ENCODE measurements at regions not wholly inside any gene's neighbourhood (a gene's known extent, or its start where the extent isn't known, plus 50 kb on each side); places are given as distances from the start of the nearest gene placed in this dataset.
"Not testable (repeated sequence)": the region's sequence is repeated elsewhere in the genome, so short reads cannot be mapped to it uniquely, and the experiment has no call there.

GRCh38 chr21:15119486-15119885 lies 54.7 kb upstream of the NRIP1 start:
- no peak for DNase-seq (ENCODE audit: low read depth)

- no peak for DNase-seq (ENCODE audit: low read depth)
Observed at GRCh38 chr21:15121097-15121654, 56.4 kb upstream of the NRIP1 start.

- DNase-seq (ENCODE audit: low read depth), result peak; percentile 79
Observed at GRCh38 chr21:15121655-15122120, 56.9 kb upstream of the NRIP1 start.

- DNase-seq (ENCODE audit: low read depth), result peak; percentile 88
Observed at GRCh38 chr21:15122241-15122640, 57.4 kb upstream of the NRIP1 start.

- DNase-seq (ENCODE audit: low read depth), result no peak
Observed at GRCh38 chr21:15124731-15125130, 59.9 kb upstream of the NRIP1 start.

- DNase-seq (ENCODE audit: low read depth), result peak; percentile 24
Observed at GRCh38 chr21:15126948-15127347, 62.1 kb upstream of the NRIP1 start.

GRCh38 chr21:15127437-15127836 lies 62.6 kb upstream of the NRIP1 start:
- no peak for DNase-seq (ENCODE audit: low read depth)

- DNase-seq (ENCODE audit: low read depth), result no peak
Observed at GRCh38 chr21:15128267-15128666, 63.5 kb upstream of the NRIP1 start.

GRCh38 chr21:15128714-15129113 lies 63.9 kb upstream of the NRIP1 start:
- not testable (repeated sequence) for DNase-seq (ENCODE audit: low read depth)

- no peak for DNase-seq (ENCODE audit: low read depth)
Observed at GRCh38 chr21:15130326-15130725, 65.5 kb upstream of the NRIP1 start.

GRCh38 chr21:15130751-15131150 lies 66.0 kb upstream of the NRIP1 start:
- no peak for DNase-seq (ENCODE audit: low read depth)

- DNase-seq (ENCODE audit: low read depth), result no peak
Observed at GRCh38 chr21:15132781-15133180, 68.0 kb upstream of the NRIP1 start.

GRCh38 chr21:15134701-15135470 lies 70.1 kb upstream of the NRIP1 start:
- no peak for DNase-seq (ENCODE audit: low read depth)

GRCh38 chr21:15135867-15136629 lies 71.2 kb upstream of the NRIP1 start:
- no peak for DNase-seq (ENCODE audit: low read depth)

- DNase-seq (ENCODE audit: low read depth), result peak; percentile 71
Observed at GRCh38 chr21:15138490-15138889, 73.7 kb upstream of the NRIP1 start.

- no peak for DNase-seq (ENCODE audit: low read depth)
Observed at GRCh38 chr21:15139898-15140297, 75.1 kb upstream of the NRIP1 start.

GRCh38 chr21:15140321-15141019 lies 75.7 kb upstream of the NRIP1 start:
- no peak for DNase-seq (ENCODE audit: low read depth)

GRCh38 chr21:15141261-15141970 lies 76.6 kb upstream of the NRIP1 start:
- peak; percentile 63 for DNase-seq (ENCODE audit: low read depth)

- DNase-seq (ENCODE audit: low read depth), result peak; percentile 42
Observed at GRCh38 chr21:15144026-15144425, 79.2 kb upstream of the NRIP1 start.

GRCh38 chr21:15148437-15148836 lies 83.6 kb upstream of the NRIP1 start:
- DNase-seq (ENCODE audit: low read depth), result no peak
